OCI-LY1 (cell line): ENCODE measurements at regions not wholly inside any gene's neighbourhood (a gene's known extent, or its start where the extent isn't known, plus 50 kb on each side); places are given as distances from the start of the nearest gene placed in this dataset.

Source experiments
- CTCF ChIP-seq: fragments of 200-600 bp; sonication (generic), shearing (Covaris generic); IDR thresholded peaks from 2 replicates; pipeline ENCODE4 v1.5.1; 2017; ENCODE audit warnings: mild to moderate bottlenecking, antibody characterized with exemption, low read length, moderate library complexity, mixed read lengths
- EZH2 ChIP-seq: fragments of 200-600 bp; sonication (generic), shearing (Covaris generic); IDR thresholded peaks from 2 replicates; pipeline ENCODE4 v1.8.0; 2017; ENCODE audit warnings: borderline replicate concordance, mixed run types, mild to moderate bottlenecking, antibody characterized with exemption, low read length, moderate library complexity, mixed read lengths

DNA sequence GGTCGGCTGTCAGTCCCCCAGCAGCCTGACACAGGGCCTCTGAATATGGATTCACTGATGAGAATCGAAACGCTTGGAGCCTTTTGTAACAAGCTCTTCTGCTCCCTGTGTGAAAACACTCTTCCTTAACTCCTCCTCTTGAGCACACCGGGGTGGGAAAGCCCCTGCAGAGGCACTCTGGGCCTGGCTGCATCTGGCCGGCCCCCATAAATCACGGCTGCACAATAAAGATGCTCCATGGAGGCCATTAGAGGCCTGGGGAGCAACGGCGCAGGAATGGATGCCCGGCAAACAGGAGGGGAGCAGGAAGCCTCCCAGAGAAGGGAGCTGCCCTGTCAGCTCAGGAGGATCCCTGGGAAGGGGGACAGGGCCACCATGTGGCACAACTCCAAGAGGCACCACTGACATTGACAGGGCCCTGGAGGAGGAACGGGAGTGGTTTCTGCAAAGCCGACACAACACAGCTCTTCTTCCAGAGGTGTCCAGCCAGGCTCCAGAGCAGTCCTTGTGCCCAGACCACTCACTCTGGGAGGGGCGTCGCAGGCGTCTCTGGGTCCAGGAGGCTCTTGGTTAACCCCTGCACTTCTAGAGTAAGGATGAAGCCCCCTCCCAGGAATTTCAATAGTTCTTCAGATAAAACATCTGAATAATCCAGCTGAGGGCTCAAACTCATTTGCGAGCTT, 509.3 kb upstream of the PPP2R3A start:
- TF ChIP-seq EZH2 = no peak
- TF ChIP-seq CTCF = no peak
